MM.1S (cell line): ENCODE measurements at regions not wholly inside any gene's neighbourhood (a gene's known extent, or its start where the extent isn't known, plus 50 kb on each side); places are given as distances from the start of the nearest gene placed in this dataset.

Source experiments
- EZH2 ChIP-seq: fragments of 300-600 bp; sonication (generic); optimal IDR thresholded peaks from 2 replicates; pipeline ENCODE3; 2017; ENCODE audit warnings: low read depth, mild to moderate bottlenecking, antibody characterized with exemption, low read length, mixed read lengths
- TF ChIP-seq, protein P1 (sequence below): fragments of 300-600 bp; sonication (generic); IDR thresholded peaks from 2 replicates; pipeline ENCODE4 v1.5.1; 2016; ENCODE audit warnings: antibody characterized with exemption, low read length, mixed read lengths

DNA sequence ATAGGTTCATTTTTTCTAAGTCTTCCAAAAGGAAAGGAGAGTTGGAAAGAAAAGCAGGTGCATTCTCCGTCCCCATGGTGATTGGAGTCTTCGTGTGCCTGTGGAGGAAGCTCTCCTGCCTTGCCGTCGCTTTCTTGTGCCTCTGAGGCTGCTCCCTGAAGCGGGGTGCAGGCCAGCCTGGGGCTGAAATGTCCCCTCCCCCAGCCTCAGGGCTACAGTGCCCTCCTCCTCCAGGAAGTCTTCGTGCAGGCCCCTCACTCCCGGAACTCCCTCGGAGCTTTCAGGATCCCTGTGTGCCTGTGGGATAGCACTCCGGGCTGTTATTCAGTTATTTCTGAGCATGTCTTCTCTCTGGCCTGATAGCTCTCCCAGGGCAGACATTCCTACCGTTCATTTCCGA is 569.2 kb downstream of the VRK1 start:
- no peak for TF ChIP-seq EZH2
- TF ChIP-seq, protein P1, sequence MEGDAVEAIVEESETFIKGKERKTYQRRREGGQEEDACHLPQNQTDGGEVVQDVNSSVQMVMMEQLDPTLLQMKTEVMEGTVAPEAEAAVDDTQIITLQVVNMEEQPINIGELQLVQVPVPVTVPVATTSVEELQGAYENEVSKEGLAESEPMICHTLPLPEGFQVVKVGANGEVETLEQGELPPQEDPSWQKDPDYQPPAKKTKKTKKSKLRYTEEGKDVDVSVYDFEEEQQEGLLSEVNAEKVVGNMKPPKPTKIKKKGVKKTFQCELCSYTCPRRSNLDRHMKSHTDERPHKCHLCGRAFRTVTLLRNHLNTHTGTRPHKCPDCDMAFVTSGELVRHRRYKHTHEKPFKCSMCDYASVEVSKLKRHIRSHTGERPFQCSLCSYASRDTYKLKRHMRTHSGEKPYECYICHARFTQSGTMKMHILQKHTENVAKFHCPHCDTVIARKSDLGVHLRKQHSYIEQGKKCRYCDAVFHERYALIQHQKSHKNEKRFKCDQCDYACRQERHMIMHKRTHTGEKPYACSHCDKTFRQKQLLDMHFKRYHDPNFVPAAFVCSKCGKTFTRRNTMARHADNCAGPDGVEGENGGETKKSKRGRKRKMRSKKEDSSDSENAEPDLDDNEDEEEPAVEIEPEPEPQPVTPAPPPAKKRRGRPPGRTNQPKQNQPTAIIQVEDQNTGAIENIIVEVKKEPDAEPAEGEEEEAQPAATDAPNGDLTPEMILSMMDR = no peak
